SK-N-SH (cell line): ENCODE measurements at regions not wholly inside any gene's neighbourhood (a gene's known extent, or its start where the extent isn't known, plus 50 kb on each side); places are given as distances from the start of the nearest gene placed in this dataset.

Experiments
- CTCF ChIA-PET: fragments of 300-600, 350-600 bp; formaldehyde crosslinking; extraction: SDS; loops from one replicate; lab custom pipeline; 2021; lab: Yijun Ruan, JAX
- POLR2A ChIA-PET: fragments of 350-600 bp; sonication (Branson Sonifier 250); formaldehyde crosslinking; extraction: SDS; loops from one replicate; lab custom pipeline; 2020; ENCODE audit warnings: antibody characterized with exemption, inconsistent platforms; lab: Yijun Ruan, JAX
- DNase-seq: peaks from one replicate; pipeline ENCODE4 v3.0.0; 2012
- H2AFZ ChIP-seq: fragments of 200-600 bp; sonication (generic); 2 replicates; pipeline ENCODE4 v1.8.1; 2016; ENCODE audit warnings: antibody characterized with exemption, mild to moderate bottlenecking, low read depth
- H3F3A ChIP-seq: fragments of 200-600 bp; sonication (generic); replicated peaks from 2 replicates; pipeline ENCODE3; 2016; ENCODE audit warnings: antibody characterized with exemption, mild to moderate bottlenecking; ENCODE audit not compliant: insufficient read depth
- H3K27ac ChIP-seq, 2 experiments: fragments of 200-500 bp in 1 of 2; fragments of 200-600 bp in 1 of 2; sonication (Bioruptor generic) in 1 of 2; sonication (generic), shearing (Covaris generic) in 1 of 2; 2 replicates each; pipeline versions ENCODE4 v1.5.1 to v1.6.1; 2014 to 2016; ENCODE audit warnings: low read depth in 2 of 2, inconsistent platforms in 1 of 2, low read length in 1 of 2, mild to moderate bottlenecking in 1 of 2, mixed read lengths in 1 of 2
- H3K27me3 ChIP-seq: fragments of 200-600 bp; sonication (generic), shearing (Covaris generic); 2 replicates; pipeline ENCODE4 v1.6.1; 2016; ENCODE audit warnings: mixed run types; ENCODE audit not compliant: insufficient read depth
- H3K36me3 ChIP-seq, 2 experiments: fragments of 200-500 bp in 1 of 2; fragments of 200-600 bp in 1 of 2; sonication (Bioruptor generic) in 1 of 2; sonication (generic) in 1 of 2; replicated peaks in 1 of 2; 2 replicates each; pipeline versions ENCODE3 to v1.5.1; 2014 to 2016; ENCODE audit warnings: low read length in 1 of 2, mild to moderate bottlenecking in 1 of 2; ENCODE audit not compliant: insufficient read depth in 2 of 2, control insufficient read depth in 1 of 2
- H3K4me1 ChIP-seq, 2 experiments: fragments of 200-500 bp in 1 of 2; fragments of 200-600 bp in 1 of 2; sonication (Bioruptor generic) in 1 of 2; sonication (generic), shearing (Covaris generic) in 1 of 2; 2 replicates each; pipeline versions ENCODE4 v1.5.1 to v1.6.1; 2014 to 2016; ENCODE audit warnings: low read depth in 1 of 2, low read length in 1 of 2, mixed run types in 1 of 2; ENCODE audit not compliant: insufficient read depth in 2 of 2, control insufficient read depth in 1 of 2
- H3K4me2 ChIP-seq: fragments of 200-600 bp; sonication (generic), shearing (Covaris generic); 2 replicates; pipeline ENCODE4 v1.6.1; 2017; ENCODE audit warnings: mixed run types
- H3K4me3 ChIP-seq, 2 experiments: fragments of 200-500 bp in 1 of 2; fragments of 200-600 bp in 1 of 2; sonication (Bioruptor generic) in 1 of 2; sonication (generic), shearing (Covaris generic) in 1 of 2; 2 replicates each; pipeline versions ENCODE4 v1.5.1 to v1.8.1; 2014 to 2016; ENCODE audit warnings: low read depth in 2 of 2, inconsistent platforms in 1 of 2, low read length in 1 of 2, mild to moderate bottlenecking in 1 of 2, mixed read lengths in 1 of 2, moderate library complexity in 1 of 2
- H3K79me2 ChIP-seq: fragments of 200-600 bp; sonication (generic); 2 replicates; pipeline ENCODE4 v1.8.1; 2017; ENCODE audit warnings: mild to moderate bottlenecking; ENCODE audit not compliant: insufficient read depth
- H3K9ac ChIP-seq: fragments of 200-600 bp; sonication (generic); 2 replicates; pipeline ENCODE4 v1.6.1; 2017; ENCODE audit warnings: mixed run types
- H3K9me2 ChIP-seq: fragments of 200-600 bp; sonication (generic); 2 replicates; pipeline ENCODE4 v1.6.1; 2017; ENCODE audit warnings: mixed run types
- H3K9me3 ChIP-seq: fragments of 200-600 bp; sonication (generic); 2 replicates; pipeline ENCODE4 v1.6.1; 2017; ENCODE audit warnings: mixed run types, mild to moderate bottlenecking, moderate library complexity
- H4K20me1 ChIP-seq: fragments of 200-600 bp; sonication (generic); 2 replicates; pipeline ENCODE4 v1.6.1; 2017; ENCODE audit warnings: mild to moderate bottlenecking, mixed run types; ENCODE audit not compliant: insufficient read depth
- CHD2 ChIP-seq: fragments of 150-350 bp; IDR thresholded peaks from 2 replicates; pipeline ENCODE4 v1.6.1; 2018; ENCODE audit warnings: low read length; ENCODE audit not compliant: partially characterized antibody
- EP300 ChIP-seq, 2 experiments: IDR thresholded peaks; 2 replicates each; pipeline versions ENCODE4 v1.4.0 to v1.6.1; 2012; ENCODE audit warnings: borderline replicate concordance in 1 of 2, low read depth in 1 of 2, low read length in 1 of 2
- EZH2phosphoT487 ChIP-seq: fragments of 200-600 bp; sonication (generic); IDR thresholded peaks from 2 replicates; pipeline ENCODE4 v1.6.1; 2017; ENCODE audit warnings: low read depth, mixed run types, mild to moderate bottlenecking, antibody characterized with exemption, moderate library complexity, borderline replicate concordance
- FOSL2 ChIP-seq: IDR thresholded peaks from 2 replicates; pipeline ENCODE4 v1.4.0; 2012; ENCODE audit warnings: low read depth, mild to moderate bottlenecking, moderate library complexity, borderline replicate concordance
- FOXJ3 ChIP-seq: sonication (generic); formaldehyde crosslinking; IDR thresholded peaks from 2 replicates; pipeline ENCODE4 v1.5.1; 2020; ENCODE audit warnings: mild to moderate bottlenecking, missing genetic modification reagents
- FOXM1 ChIP-seq: IDR thresholded peaks from 2 replicates; pipeline ENCODE4 v1.4.0; 2012; ENCODE audit warnings: low read depth, mild to moderate bottlenecking
- GATA2 ChIP-seq: sonication (generic); formaldehyde crosslinking; IDR thresholded peaks from 2 replicates; pipeline ENCODE4 v1.5.0; 2020; ENCODE audit warnings: mild to moderate bottlenecking, missing genetic modification reagents
- JUND ChIP-seq: IDR thresholded peaks from 2 replicates; pipeline ENCODE4 v1.4.0; 2012
- MEF2A ChIP-seq: IDR thresholded peaks from 2 replicates; pipeline ENCODE4 v1.4.0; 2012; ENCODE audit warnings: low read depth, borderline replicate concordance
- MXI1 ChIP-seq: IDR thresholded peaks from 2 replicates; pipeline ENCODE4 v1.6.1; 2012; ENCODE audit warnings: mild to moderate bottlenecking, low read depth, low read length, improper control_type of control experiment
- POLR2AphosphoS5 ChIP-seq: IDR thresholded peaks from 2 replicates; pipeline ENCODE4 v1.6.1; 2012; ENCODE audit warnings: low read depth, low read length
- RCOR1 ChIP-seq: fragments of 150-350 bp; IDR thresholded peaks from 2 replicates; pipeline ENCODE4 v1.6.1; 2017; ENCODE audit warnings: antibody characterized with exemption, low read length
- RFX5 ChIP-seq: IDR thresholded peaks from 2 replicates; pipeline ENCODE4 v1.6.1; 2012; ENCODE audit warnings: mild to moderate bottlenecking, improper control_type of control experiment, low read length
- RXRA ChIP-seq: IDR thresholded peaks from 2 replicates; pipeline ENCODE4 v1.4.0; 2012; ENCODE audit warnings: low read depth, mild to moderate bottlenecking, borderline replicate concordance
- TAF1 ChIP-seq: IDR thresholded peaks from 2 replicates; pipeline ENCODE4 v1.6.1; 2012; ENCODE audit warnings: low read depth, mild to moderate bottlenecking, low read length, moderate library complexity, borderline replicate concordance
- TCF12 ChIP-seq: IDR thresholded peaks from 2 replicates; pipeline ENCODE4 v1.4.0; 2012
- TEAD4 ChIP-seq: IDR thresholded peaks from 2 replicates; pipeline ENCODE4 v1.4.0; 2012; ENCODE audit warnings: mild to moderate bottlenecking, borderline replicate concordance; ENCODE audit not compliant: insufficient read depth
- WGBS: methylation state at CpG from one replicate; pipeline ENCODE4 v1.1.6; 2017; ENCODE audit warnings: low lambda C conversion rate; 5-methylcytosine and 5-hydroxymethylcytosine counted together
- TF ChIP-seq, protein P1 (sequence below): IDR thresholded peaks from 2 replicates; pipeline ENCODE4; 2012
- TF ChIP-seq, protein P2 (sequence below): IDR thresholded peaks from 2 replicates; pipeline ENCODE4 v1.6.1; 2012; ENCODE audit warnings: mild to moderate bottlenecking, low read depth, low read length, moderate library complexity
- TF ChIP-seq, protein P3 (sequence below): fragments of 150-350 bp; IDR thresholded peaks from 2 replicates; pipeline ENCODE4 v1.6.1; 2016; ENCODE audit warnings: mild to moderate bottlenecking, low read depth, low read length
- TF ChIP-seq, protein P4 (sequence below): IDR thresholded peaks from 2 replicates; pipeline ENCODE4 v1.4.0; 2012; ENCODE audit warnings: low read depth
- TF ChIP-seq, protein P5 (sequence below): fragments of 200-600 bp; sonication (generic); IDR thresholded peaks from 2 replicates; pipeline ENCODE4 v1.6.1; 2017; ENCODE audit warnings: antibody characterized with exemption, mild to moderate bottlenecking, moderate library complexity

DNA sequence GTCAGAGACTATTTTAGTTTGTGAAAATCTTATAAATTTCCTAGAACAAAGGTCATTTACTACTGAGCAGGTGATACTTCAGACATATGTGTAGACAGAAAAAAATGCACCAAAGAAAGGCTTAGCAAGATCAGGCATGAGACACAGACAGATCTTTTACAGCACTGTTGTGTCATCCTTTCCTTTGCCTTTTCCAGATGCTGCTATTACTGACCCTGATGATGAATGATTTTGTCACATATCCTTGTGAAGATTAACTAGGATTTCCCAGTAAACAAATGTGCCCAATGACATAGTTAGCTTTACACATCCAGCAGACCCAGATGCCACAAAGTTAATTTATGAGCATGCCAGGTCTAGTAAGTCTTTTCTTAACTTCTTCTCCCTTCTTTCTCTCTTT lies 68.2 kb downstream of the DMRTA1 start (continued):
- TF ChIP-seq, protein P1, sequence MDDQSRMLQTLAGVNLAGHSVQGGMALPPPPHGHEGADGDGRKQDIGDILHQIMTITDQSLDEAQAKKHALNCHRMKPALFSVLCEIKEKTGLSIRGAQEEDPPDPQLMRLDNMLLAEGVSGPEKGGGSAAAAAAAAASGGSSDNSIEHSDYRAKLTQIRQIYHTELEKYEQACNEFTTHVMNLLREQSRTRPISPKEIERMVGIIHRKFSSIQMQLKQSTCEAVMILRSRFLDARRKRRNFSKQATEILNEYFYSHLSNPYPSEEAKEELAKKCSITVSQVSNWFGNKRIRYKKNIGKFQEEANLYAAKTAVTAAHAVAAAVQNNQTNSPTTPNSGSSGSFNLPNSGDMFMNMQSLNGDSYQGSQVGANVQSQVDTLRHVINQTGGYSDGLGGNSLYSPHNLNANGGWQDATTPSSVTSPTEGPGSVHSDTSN, result no peak
- TF ChIP-seq EZH2phosphoT487 (no peak), MXI1 (no peak), TAF1 (no peak), CHD2 (no peak)

DNA sequence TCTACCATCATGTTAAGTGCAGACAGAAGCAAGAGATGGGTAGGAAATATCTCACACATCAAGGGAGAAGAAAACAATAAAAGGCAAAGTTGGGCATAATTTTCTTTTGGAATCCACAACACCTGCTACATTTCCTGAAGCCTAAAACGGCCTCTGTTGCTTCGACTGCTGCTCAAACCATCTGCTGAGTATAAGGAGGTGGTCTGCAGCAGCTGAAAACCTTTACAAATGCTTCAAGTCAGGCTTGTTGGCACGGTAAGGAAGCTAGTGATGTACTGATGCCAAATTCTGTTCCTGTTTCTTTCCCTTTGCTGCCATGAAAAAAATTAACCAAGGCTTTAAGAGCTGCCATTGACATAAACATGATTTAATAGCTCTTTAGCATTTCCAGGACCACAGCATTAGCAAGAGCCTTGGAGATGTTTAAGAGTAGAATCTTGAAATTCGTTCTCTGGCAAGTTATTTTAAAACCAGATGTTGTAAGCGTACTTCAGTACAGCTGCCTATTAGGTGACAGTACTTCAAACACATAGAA lies 75.6 kb downstream of the DMRTA1 start:
- ChIA-PET POLR2A (no interaction called here), CTCF (no interaction called here)
- no peaks in the 10 kb centered on the region for H3K36me3 ChIP-seq
- no peak overlapping the region for H2AFZ ChIP-seq
- H3K9me3 ChIP-seq, result no peaks in the 10 kb centered on the region
- H3K4me1 ChIP-seq, result no peaks in the 10 kb centered on the region
- H4K20me1 ChIP-seq, result no peaks in the 10 kb centered on the region
- no peaks in the 10 kb centered on the region for H3F3A ChIP-seq
- H3K4me3 ChIP-seq, result no peak overlapping the region
- H3K9ac ChIP-seq, result no peak overlapping the region
- H3K9me2 ChIP-seq, result no peaks in the 10 kb centered on the region
- H3K27ac ChIP-seq, result no peak overlapping the region
- no peak overlapping the region for H3K4me2 ChIP-seq
- no peaks in the 10 kb centered on the region for H3K79me2 ChIP-seq
- DNase-seq, result no peak
- H3K27me3 ChIP-seq, result no peaks in the 10 kb centered on the region; the same call in 1 of the 2 replicates
- 5% methylated on average over 5 of the region's 5 CpGs for WGBS
- TF ChIP-seq JUND (no peak), TEAD4 (no peak), FOXJ3 (CRISPR knock-in tag) (no peak), RCOR1 (no peak), TCF12 (no peak), GATA2 (no peak), FOXM1 (no peak), RFX5 (no peak), FOSL2 (no peak), MXI1 (no peak), EP300 (IDR thresholded peaks at IDR 0.05; ENCODE audit: borderline replicate concordance in 1 of 2, low read depth in 1 of 2, low read length in 1 of 2) (no peak), POLR2AphosphoS5 (no peak), RXRA (no peak), MEF2A (no peak)
- TF ChIP-seq, protein P2, sequence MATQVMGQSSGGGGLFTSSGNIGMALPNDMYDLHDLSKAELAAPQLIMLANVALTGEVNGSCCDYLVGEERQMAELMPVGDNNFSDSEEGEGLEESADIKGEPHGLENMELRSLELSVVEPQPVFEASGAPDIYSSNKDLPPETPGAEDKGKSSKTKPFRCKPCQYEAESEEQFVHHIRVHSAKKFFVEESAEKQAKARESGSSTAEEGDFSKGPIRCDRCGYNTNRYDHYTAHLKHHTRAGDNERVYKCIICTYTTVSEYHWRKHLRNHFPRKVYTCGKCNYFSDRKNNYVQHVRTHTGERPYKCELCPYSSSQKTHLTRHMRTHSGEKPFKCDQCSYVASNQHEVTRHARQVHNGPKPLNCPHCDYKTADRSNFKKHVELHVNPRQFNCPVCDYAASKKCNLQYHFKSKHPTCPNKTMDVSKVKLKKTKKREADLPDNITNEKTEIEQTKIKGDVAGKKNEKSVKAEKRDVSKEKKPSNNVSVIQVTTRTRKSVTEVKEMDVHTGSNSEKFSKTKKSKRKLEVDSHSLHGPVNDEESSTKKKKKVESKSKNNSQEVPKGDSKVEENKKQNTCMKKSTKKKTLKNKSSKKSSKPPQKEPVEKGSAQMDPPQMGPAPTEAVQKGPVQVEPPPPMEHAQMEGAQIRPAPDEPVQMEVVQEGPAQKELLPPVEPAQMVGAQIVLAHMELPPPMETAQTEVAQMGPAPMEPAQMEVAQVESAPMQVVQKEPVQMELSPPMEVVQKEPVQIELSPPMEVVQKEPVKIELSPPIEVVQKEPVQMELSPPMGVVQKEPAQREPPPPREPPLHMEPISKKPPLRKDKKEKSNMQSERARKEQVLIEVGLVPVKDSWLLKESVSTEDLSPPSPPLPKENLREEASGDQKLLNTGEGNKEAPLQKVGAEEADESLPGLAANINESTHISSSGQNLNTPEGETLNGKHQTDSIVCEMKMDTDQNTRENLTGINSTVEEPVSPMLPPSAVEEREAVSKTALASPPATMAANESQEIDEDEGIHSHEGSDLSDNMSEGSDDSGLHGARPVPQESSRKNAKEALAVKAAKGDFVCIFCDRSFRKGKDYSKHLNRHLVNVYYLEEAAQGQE, result no peak
- TF ChIP-seq, protein P3, sequence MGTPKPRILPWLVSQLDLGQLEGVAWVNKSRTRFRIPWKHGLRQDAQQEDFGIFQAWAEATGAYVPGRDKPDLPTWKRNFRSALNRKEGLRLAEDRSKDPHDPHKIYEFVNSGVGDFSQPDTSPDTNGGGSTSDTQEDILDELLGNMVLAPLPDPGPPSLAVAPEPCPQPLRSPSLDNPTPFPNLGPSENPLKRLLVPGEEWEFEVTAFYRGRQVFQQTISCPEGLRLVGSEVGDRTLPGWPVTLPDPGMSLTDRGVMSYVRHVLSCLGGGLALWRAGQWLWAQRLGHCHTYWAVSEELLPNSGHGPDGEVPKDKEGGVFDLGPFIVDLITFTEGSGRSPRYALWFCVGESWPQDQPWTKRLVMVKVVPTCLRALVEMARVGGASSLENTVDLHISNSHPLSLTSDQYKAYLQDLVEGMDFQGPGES, result no peak
- TF ChIP-seq, protein P4, sequence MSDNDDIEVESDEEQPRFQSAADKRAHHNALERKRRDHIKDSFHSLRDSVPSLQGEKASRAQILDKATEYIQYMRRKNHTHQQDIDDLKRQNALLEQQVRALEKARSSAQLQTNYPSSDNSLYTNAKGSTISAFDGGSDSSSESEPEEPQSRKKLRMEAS, result no peak
- TF ChIP-seq, protein P1, result no peak
- TF ChIP-seq, protein P5, sequence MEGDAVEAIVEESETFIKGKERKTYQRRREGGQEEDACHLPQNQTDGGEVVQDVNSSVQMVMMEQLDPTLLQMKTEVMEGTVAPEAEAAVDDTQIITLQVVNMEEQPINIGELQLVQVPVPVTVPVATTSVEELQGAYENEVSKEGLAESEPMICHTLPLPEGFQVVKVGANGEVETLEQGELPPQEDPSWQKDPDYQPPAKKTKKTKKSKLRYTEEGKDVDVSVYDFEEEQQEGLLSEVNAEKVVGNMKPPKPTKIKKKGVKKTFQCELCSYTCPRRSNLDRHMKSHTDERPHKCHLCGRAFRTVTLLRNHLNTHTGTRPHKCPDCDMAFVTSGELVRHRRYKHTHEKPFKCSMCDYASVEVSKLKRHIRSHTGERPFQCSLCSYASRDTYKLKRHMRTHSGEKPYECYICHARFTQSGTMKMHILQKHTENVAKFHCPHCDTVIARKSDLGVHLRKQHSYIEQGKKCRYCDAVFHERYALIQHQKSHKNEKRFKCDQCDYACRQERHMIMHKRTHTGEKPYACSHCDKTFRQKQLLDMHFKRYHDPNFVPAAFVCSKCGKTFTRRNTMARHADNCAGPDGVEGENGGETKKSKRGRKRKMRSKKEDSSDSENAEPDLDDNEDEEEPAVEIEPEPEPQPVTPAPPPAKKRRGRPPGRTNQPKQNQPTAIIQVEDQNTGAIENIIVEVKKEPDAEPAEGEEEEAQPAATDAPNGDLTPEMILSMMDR, result no peak
